IPS-18a (cell line): ENCODE measurements at regions not wholly inside any gene's neighbourhood (a gene's known extent, or its start where the extent isn't known, plus 50 kb on each side); places are given as distances from the start of the nearest gene placed in this dataset.

Source experiments
- H3K27ac ChIP-seq: one replicate; pipeline ENCODE4 v1.5.1; 2013; ENCODE audit warnings: low read length
- H3K27me3 ChIP-seq: one replicate; pipeline ENCODE4 v1.6.1; 2013; ENCODE audit warnings: mild to moderate bottlenecking, low read length; ENCODE audit not compliant: control insufficient read depth, insufficient read depth
- H3K36me3 ChIP-seq: one replicate; pipeline ENCODE4 v1.6.1; 2013; ENCODE audit warnings: low read depth, low read length; ENCODE audit not compliant: control insufficient read depth
- H3K4me1 ChIP-seq: one replicate; pipeline ENCODE4 v1.6.1; 2013; ENCODE audit warnings: low read depth, low read length; ENCODE audit not compliant: control insufficient read depth
- H3K4me3 ChIP-seq: one replicate; pipeline ENCODE4 v1.5.1; 2013; ENCODE audit warnings: low read length
- H3K9ac ChIP-seq: one replicate; pipeline ENCODE4 v1.6.1; 2013; ENCODE audit warnings: mild to moderate bottlenecking, low read length, moderate library complexity
- H3K9me3 ChIP-seq: one replicate; pipeline ENCODE4 v1.6.1; 2013; ENCODE audit warnings: low read depth, low read length; ENCODE audit not compliant: control insufficient read depth

- peaks cover 6% of the 10 kb centered on the region for H3K9me3 ChIP-seq
- H3K4me3 ChIP-seq: no peak overlapping the region
- H3K9ac ChIP-seq: no peak overlapping the region
- no peaks in the 10 kb centered on the region for H3K27me3 ChIP-seq
- H3K27ac ChIP-seq: no peak overlapping the region
- H3K36me3 ChIP-seq: no peaks in the 10 kb centered on the region
- no peaks in the 10 kb centered on the region for H3K4me1 ChIP-seq
Measured at GRCh38 chr5:106875591-106876297, 795.0 kb downstream of the EFNA5 start.

- H3K9ac ChIP-seq: no peak overlapping the region
- no peak overlapping the region for H3K27ac ChIP-seq
- no peak overlapping the region for H3K4me3 ChIP-seq
- no peaks in the 10 kb centered on the region for H3K36me3 ChIP-seq
- peaks cover 6% of the 10 kb centered on the region for H3K9me3 ChIP-seq
- no peaks in the 10 kb centered on the region for H3K27me3 ChIP-seq
- no peaks in the 10 kb centered on the region for H3K4me1 ChIP-seq
Measured at GRCh38 chr5:106874974-106875373, 795.8 kb downstream of the EFNA5 start.

GRCh38 chr5:106874531-106874930 lies 796.2 kb downstream of the EFNA5 start:
- Histone ChIP-seq H3K9ac (no peak overlapping the region), H3K4me1 (no peaks in the 10 kb centered on the region), H3K27me3 (no peaks in the 10 kb centered on the region)

GRCh38 chr5:106873568-106873967 lies 797.2 kb downstream of the EFNA5 start:
- H3K4me3 ChIP-seq: no peak overlapping the region
- no peaks in the 10 kb centered on the region for H3K27me3 ChIP-seq
- H3K9me3 ChIP-seq: peaks cover 6% of the 10 kb centered on the region
- no peak overlapping the region for H3K27ac ChIP-seq
- no peaks in the 10 kb centered on the region for H3K36me3 ChIP-seq
- no peaks in the 10 kb centered on the region for H3K4me1 ChIP-seq
- no peak overlapping the region for H3K9ac ChIP-seq

More at GRCh38 chr5:106874531-106874930, 796.2 kb downstream of the EFNA5 start:
- no peak overlapping the region for H3K4me3 ChIP-seq
- no peak overlapping the region for H3K27ac ChIP-seq
- H3K9me3 ChIP-seq: peaks cover 6% of the 10 kb centered on the region
- H3K36me3 ChIP-seq: no peaks in the 10 kb centered on the region

GRCh38 chr5:106865279-106865678 lies 805.5 kb downstream of the EFNA5 start:
- H3K4me1 ChIP-seq: peaks cover 5% of the 10 kb centered on the region
- no peak overlapping the region for H3K4me3 ChIP-seq
- H3K9ac ChIP-seq: no peak overlapping the region
- H3K27ac ChIP-seq: no peak overlapping the region
- H3K27me3 ChIP-seq: no peaks in the 10 kb centered on the region
- no peaks in the 10 kb centered on the region for H3K9me3 ChIP-seq
- H3K36me3 ChIP-seq: no peaks in the 10 kb centered on the region

GRCh38 chr5:106862450-106863193 lies 808.1 kb downstream of the EFNA5 start:
- H3K27ac ChIP-seq: no peak overlapping the region
- H3K36me3 ChIP-seq: no peaks in the 10 kb centered on the region
- peaks cover 5% of the 10 kb centered on the region for H3K4me1 ChIP-seq
- H3K27me3 ChIP-seq: no peaks in the 10 kb centered on the region
- H3K9me3 ChIP-seq: no peaks in the 10 kb centered on the region
- no peak overlapping the region for H3K4me3 ChIP-seq
- H3K9ac ChIP-seq: no peak overlapping the region

- no peak overlapping the region for H3K9ac ChIP-seq
- H3K4me3 ChIP-seq: no peak overlapping the region
- H3K4me1 ChIP-seq: peaks cover 5% of the 10 kb centered on the region
- H3K9me3 ChIP-seq: peaks cover 1% of the 10 kb centered on the region
- H3K27me3 ChIP-seq: no peaks in the 10 kb centered on the region
- H3K36me3 ChIP-seq: no peaks in the 10 kb centered on the region
- H3K27ac ChIP-seq: no peak overlapping the region
Measured at GRCh38 chr5:106860398-106861044, 810.2 kb downstream of the EFNA5 start.

- no peak overlapping the region for H3K9ac ChIP-seq
- H3K9me3 ChIP-seq: peaks cover 8% of the 10 kb centered on the region
- H3K4me1 ChIP-seq: peaks cover 5% of the 10 kb centered on the region
- H3K27me3 ChIP-seq: no peaks in the 10 kb centered on the region
- H3K36me3 ChIP-seq: no peaks in the 10 kb centered on the region
- H3K27ac ChIP-seq: no peak overlapping the region
- H3K4me3 ChIP-seq: no peak overlapping the region
Measured at GRCh38 chr5:106858616-106859015, 812.1 kb downstream of the EFNA5 start.

- Histone ChIP-seq H3K9me3 (peaks cover 8% of the 10 kb centered on the region), H3K4me1 (no peaks in the 10 kb centered on the region)
Measured at GRCh38 chr5:106854922-106855321, 815.8 kb downstream of the EFNA5 start.

GRCh38 chr5:106854105-106854687 lies 816.5 kb downstream of the EFNA5 start:
- peaks cover 8% of the 10 kb centered on the region for H3K9me3 ChIP-seq
- H3K4me1 ChIP-seq: no peaks in the 10 kb centered on the region
- H3K36me3 ChIP-seq: no peaks in the 10 kb centered on the region
- no peak overlapping the region for H3K4me3 ChIP-seq
- H3K9ac ChIP-seq: no peak overlapping the region
- no peak overlapping the region for H3K27ac ChIP-seq
- H3K27me3 ChIP-seq: no peaks in the 10 kb centered on the region

More at GRCh38 chr5:106854922-106855321, 815.8 kb downstream of the EFNA5 start:
- Histone ChIP-seq H3K4me3 (no peak overlapping the region), H3K9ac (no peak overlapping the region), H3K27me3 (no peaks in the 10 kb centered on the region), H3K36me3 (no peaks in the 10 kb centered on the region), H3K27ac (no peak overlapping the region)

GRCh38 chr5:106853266-106853665 lies 817.5 kb downstream of the EFNA5 start:
- no peaks in the 10 kb centered on the region for H3K4me1 ChIP-seq
- no peak overlapping the region for H3K4me3 ChIP-seq
- no peaks in the 10 kb centered on the region for H3K27me3 ChIP-seq
- H3K27ac ChIP-seq: no peak overlapping the region
- peaks cover 8% of the 10 kb centered on the region for H3K9me3 ChIP-seq
- H3K9ac ChIP-seq: no peak overlapping the region
- H3K36me3 ChIP-seq: no peaks in the 10 kb centered on the region
